ENCODE measurements at regions not wholly inside any gene's neighbourhood (a gene's known extent, or its start where the extent isn't known, plus 50 kb on each side); places are given as distances from the start of the nearest gene placed in this dataset.

- no peaks in the 10 kb centered on the region for H3K9me3 ChIP-seq (replicated peaks in 1 of 3)
- H3K27me3 ChIP-seq: no peaks in the 10 kb centered on the region
- no peak overlapping the region for H3K4me3 ChIP-seq
- H3K4me1 ChIP-seq (replicated peaks in 1 of 2): no peaks in the 10 kb centered on the region
- no peak for DNase-seq
- no peak overlapping the region for H3K27ac ChIP-seq
- intact Hi-C loops (cut with DNase I): no loop called here
- no peak for TF ChIP-seq CTCF (IDR thresholded peaks at IDR 0.05)
- no peak for TF ChIP-seq POLR2A (IDR thresholded peaks at IDR 0.05)
- no peaks in the 10 kb centered on the region for H3K36me3 ChIP-seq (replicated peaks in 1 of 2)
- WGBS, 4 donors: 92 to 99% (median 98%) methylated on average over 2 of the region's 2 CpGs
Measured at GRCh38 chr21:35484032-35484431, 434.9 kb upstream of the RUNX1 start.

GRCh38 chr21:35482933-35483662, 434.0 kb upstream of the RUNX1 start:
- 42 to 51% (median 45%) methylated on average over 3 of the region's 3 CpGs for WGBS, 4 donors
- Histone ChIP-seq H3K27me3 (no peaks in the 10 kb centered on the region), H3K36me3 (replicated peaks in 1 of 2) (no peaks in the 10 kb centered on the region), H3K27ac (no peak overlapping the region), H3K4me3 (no peak overlapping the region), H3K4me1 (replicated peaks in 1 of 2) (no peaks in the 10 kb centered on the region), H3K9me3 (replicated peaks in 1 of 3) (no peaks in the 10 kb centered on the region)
- no peak for TF ChIP-seq CTCF (IDR thresholded peaks at IDR 0.05)
- no peak for TF ChIP-seq POLR2A (IDR thresholded peaks at IDR 0.05)
- no peak for DNase-seq
- intact Hi-C loops (cut with DNase I): no loop called here

GRCh38 chr21:35482096-35482495, 433.0 kb upstream of the RUNX1 start:
- Histone ChIP-seq H3K4me1 (replicated peaks in 1 of 2) (no peaks in the 10 kb centered on the region), H3K4me3 (no peak overlapping the region), H3K27ac (no peak overlapping the region), H3K27me3 (no peaks in the 10 kb centered on the region), H3K36me3 (replicated peaks in 1 of 2) (no peaks in the 10 kb centered on the region), H3K9me3 (replicated peaks in 1 of 3) (no peaks in the 10 kb centered on the region)
- DNase-seq: no peak
- WGBS, 4 donors: 65 to 78% (median 72%) methylated on average over 2 of the region's 2 CpGs
- TF ChIP-seq CTCF (IDR thresholded peaks at IDR 0.05) (no peak), POLR2A (IDR thresholded peaks at IDR 0.05) (no peak)
- intact Hi-C loops (cut with DNase I): no loop called here

GRCh38 chr21:35481005-35481404, 431.9 kb upstream of the RUNX1 start:
- Histone ChIP-seq H3K9me3 (replicated peaks in 1 of 3) (no peaks in the 10 kb centered on the region), H3K4me1 (replicated peaks in 1 of 2) (no peaks in the 10 kb centered on the region), H3K36me3 (replicated peaks in 1 of 2) (no peaks in the 10 kb centered on the region), H3K27me3 (no peaks in the 10 kb centered on the region), H3K27ac (no peak overlapping the region), H3K4me3 (no peak overlapping the region)
- 72 to 79% (median 75%) methylated on average over 6 of the region's 6 CpGs for WGBS, 4 donors
- no peak for TF ChIP-seq CTCF (IDR thresholded peaks at IDR 0.05)
- no peak for TF ChIP-seq POLR2A (IDR thresholded peaks at IDR 0.05)
- no peak for DNase-seq
- intact Hi-C loops (cut with DNase I): no loop called here

All from adrenal gland (tissue), 9 donors.